ENCODE measurements at regions not wholly inside any gene's neighbourhood (a gene's known extent, or its start where the extent isn't known, plus 50 kb on each side); places are given as distances from the start of the nearest gene placed in this dataset.

GRCh38 chr12:126572170-126572569 is 1506.9 kb downstream of the AACS start:
- ATAC-seq (no peak), DNase-seq (no peak)
- intact Hi-C loops (cut with micrococcal nuclease) = no loop called here

- DNase-seq (no peak), ATAC-seq (no peak)
- intact Hi-C loops (cut with micrococcal nuclease) = no loop called here
Observed at GRCh38 chr12:126581655-126582054, 1516.4 kb downstream of the AACS start.

- intact Hi-C loops (cut with micrococcal nuclease) = no loop called here
- ATAC-seq = peak; percentile 47
Observed at GRCh38 chr12:126582231-126582630, 1517.0 kb downstream of the AACS start.

GRCh38 chr12:126588586-126589249 is 1523.5 kb downstream of the AACS start:
- DNase-seq (no peak), ATAC-seq (no peak)
- intact Hi-C loops (cut with micrococcal nuclease) = no loop called here

More at GRCh38 chr12:126582231-126582630, 1517.0 kb downstream of the AACS start:
- DNase-seq = no peak

GRCh38 chr12:126591533-126591932 is 1526.3 kb downstream of the AACS start:
- DNase-seq (no peak), ATAC-seq (no peak)
- intact Hi-C loops (cut with micrococcal nuclease) = no loop called here

- DNase-seq = no peak
- intact Hi-C loops (cut with micrococcal nuclease) = no loop called here
- no peak for ATAC-seq
Observed at GRCh38 chr12:126601184-126602170, 1536.2 kb downstream of the AACS start.

GRCh38 chr12:126602612-126603011 is 1537.4 kb downstream of the AACS start:
- no peak for ATAC-seq
- intact Hi-C loops (cut with micrococcal nuclease) = no loop called here
- no peak for DNase-seq

GRCh38 chr12:126607157-126607556 is 1541.9 kb downstream of the AACS start:
- intact Hi-C loops (cut with micrococcal nuclease) = no loop called here
- DNase-seq = no peak
- no peak for ATAC-seq

- intact Hi-C loops (cut with micrococcal nuclease) = no loop called here
- DNase-seq (no peak), ATAC-seq (no peak)
Observed at GRCh38 chr12:126607867-126608266, 1542.6 kb downstream of the AACS start.

GRCh38 chr12:126608607-126609175 is 1543.5 kb downstream of the AACS start:
- DNase-seq = no peak
- ATAC-seq = no peak
- intact Hi-C loops (cut with micrococcal nuclease) = no loop called here

- ATAC-seq (no peak), DNase-seq (no peak)
- intact Hi-C loops (cut with micrococcal nuclease) = no loop called here
Observed at GRCh38 chr12:126616441-126616840, 1551.2 kb downstream of the AACS start.

GRCh38 chr12:126617312-126617711 is 1552.1 kb downstream of the AACS start:
- DNase-seq (no peak), ATAC-seq (no peak)
- intact Hi-C loops (cut with micrococcal nuclease) = no loop called here

- intact Hi-C loops (cut with micrococcal nuclease) = no loop called here
- DNase-seq (no peak), ATAC-seq (no peak)
Observed at GRCh38 chr12:126627596-126627995, 1562.4 kb downstream of the AACS start.

GRCh38 chr12:126636821-126637220 is 1571.6 kb downstream of the AACS start:
- ATAC-seq (no peak), DNase-seq (no peak)
- intact Hi-C loops (cut with micrococcal nuclease) = no loop called here

- DNase-seq = no peak
- ATAC-seq = no peak
- intact Hi-C loops (cut with micrococcal nuclease) = no loop called here
Observed at GRCh38 chr12:126644236-126645020, 1579.2 kb downstream of the AACS start.

- intact Hi-C loops (cut with micrococcal nuclease) = no loop called here
- ATAC-seq (no peak), DNase-seq (no peak)
Observed at GRCh38 chr12:126648074-126648473, 1582.8 kb downstream of the AACS start.

GRCh38 chr12:126651133-126651532 is 1585.9 kb downstream of the AACS start:
- DNase-seq (no peak), ATAC-seq (no peak)
- intact Hi-C loops (cut with micrococcal nuclease) = no loop called here

- ATAC-seq (no peak), DNase-seq (no peak)
- intact Hi-C loops (cut with micrococcal nuclease) = no loop called here
Observed at GRCh38 chr12:126663304-126664094, 1598.3 kb downstream of the AACS start.

- intact Hi-C loops (cut with micrococcal nuclease) = no loop called here
- ATAC-seq (no peak), DNase-seq (no peak)
Observed at GRCh38 chr12:126667339-126667738, 1599.6 kb upstream of the TMEM132C start.
